ENCODE measurements at regions not wholly inside any gene's neighbourhood (a gene's known extent, or its start where the extent isn't known, plus 50 kb on each side); places are given as distances from the start of the nearest gene placed in this dataset.

- TF ChIP-seq CTCF (IDR thresholded peaks at IDR 0.05; ENCODE audit: low read depth, low read length) = no peak
- in situ Hi-C loops (cut with HindIII; ENCODE audit: low sequenced_read_pairs) = no loop called here
- no peak overlapping the region for H3K4me3 ChIP-seq (ENCODE audit: low read depth, low read length)
- DNase-seq (ENCODE audit: low read depth, low spot score) = no peak
Measured at GRCh38 chr7:70870349-70870748, 261.6 kb upstream of the GALNT17 start.

DNA sequence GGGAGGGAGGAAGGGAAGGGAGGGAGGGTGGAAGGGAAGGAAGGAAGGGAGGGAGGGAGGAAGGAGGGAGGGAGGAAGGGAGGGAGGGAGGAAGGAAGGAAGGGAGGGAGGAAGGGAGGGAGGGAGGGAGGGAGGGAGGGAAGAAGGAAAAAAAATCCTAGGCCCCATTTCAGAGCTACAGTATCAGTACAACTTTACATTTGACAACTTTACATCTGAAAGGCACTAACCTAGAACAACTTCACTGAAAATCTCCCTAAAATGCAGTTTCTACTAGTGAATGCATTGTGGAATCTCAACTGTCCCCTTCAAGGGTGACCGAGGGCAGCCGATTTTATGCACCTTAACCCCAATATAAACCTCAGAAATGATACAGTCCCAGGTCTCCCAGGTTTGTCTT lies 259.8 kb upstream of the GALNT17 start:
- no peak overlapping the region for H3K4me3 ChIP-seq (ENCODE audit: low read depth, low read length)
- no peak for DNase-seq (ENCODE audit: low read depth, low spot score)
- TF ChIP-seq CTCF (IDR thresholded peaks at IDR 0.05; ENCODE audit: low read depth, low read length) = no peak
- in situ Hi-C loops (cut with HindIII; ENCODE audit: low sequenced_read_pairs) = no loop called here

DNA sequence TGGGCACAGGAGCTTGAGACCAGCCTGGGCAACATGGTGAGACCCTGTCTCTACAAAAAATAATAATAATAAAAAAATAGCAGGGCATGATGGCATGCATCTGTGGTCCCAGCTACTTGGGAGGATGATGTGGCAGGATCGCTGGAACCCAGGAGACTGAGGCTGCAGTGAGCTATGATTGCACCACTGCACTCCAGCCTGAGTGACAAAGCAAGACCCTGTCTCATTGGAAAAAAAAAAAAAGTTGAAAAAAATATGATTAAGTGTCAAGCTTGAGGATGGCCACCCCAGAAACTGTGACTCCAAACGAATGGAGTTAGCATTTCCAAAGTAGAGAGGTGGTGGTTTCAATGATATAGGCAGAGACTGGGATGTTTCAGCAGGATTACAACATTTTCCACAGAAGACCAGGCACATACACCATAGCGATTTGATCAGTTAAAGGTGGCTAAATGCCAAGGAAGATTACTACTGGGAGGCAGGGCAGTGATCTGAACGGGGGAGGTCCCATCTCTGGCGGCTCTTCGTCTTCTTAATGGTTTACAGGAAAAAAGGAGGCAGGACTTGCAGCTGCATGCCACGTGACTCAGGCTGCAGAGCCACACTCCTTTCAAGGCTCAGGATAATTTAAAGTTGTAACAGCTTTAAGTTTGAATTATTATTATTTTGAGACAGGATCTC lies 250.6 kb upstream of the GALNT17 start:
- no peak for DNase-seq (ENCODE audit: low read depth, low spot score)
- in situ Hi-C loops (cut with HindIII; ENCODE audit: low sequenced_read_pairs) = no loop called here
- TF ChIP-seq CTCF (IDR thresholded peaks at IDR 0.05; ENCODE audit: low read depth, low read length) = no peak
- no peak overlapping the region for H3K4me3 ChIP-seq (ENCODE audit: low read depth, low read length)

GRCh38 chr7:70883750-70884439 lies 248.0 kb upstream of the GALNT17 start:
- DNase-seq (ENCODE audit: low read depth, low spot score) = no peak
- no peak overlapping the region for H3K4me3 ChIP-seq (ENCODE audit: low read depth, low read length)
- TF ChIP-seq CTCF (IDR thresholded peaks at IDR 0.05; ENCODE audit: low read depth, low read length) = no peak
- in situ Hi-C loops (cut with HindIII; ENCODE audit: low sequenced_read_pairs) = no loop called here

- in situ Hi-C loops (cut with HindIII; ENCODE audit: low sequenced_read_pairs) = no loop called here
- no peak for DNase-seq (ENCODE audit: low read depth, low spot score)
- H3K4me3 ChIP-seq (ENCODE audit: low read depth, low read length) = no peak overlapping the region
- TF ChIP-seq CTCF (IDR thresholded peaks at IDR 0.05; ENCODE audit: low read depth, low read length) = no peak
Measured at GRCh38 chr7:70884440-70884764, 247.5 kb upstream of the GALNT17 start.

DNA sequence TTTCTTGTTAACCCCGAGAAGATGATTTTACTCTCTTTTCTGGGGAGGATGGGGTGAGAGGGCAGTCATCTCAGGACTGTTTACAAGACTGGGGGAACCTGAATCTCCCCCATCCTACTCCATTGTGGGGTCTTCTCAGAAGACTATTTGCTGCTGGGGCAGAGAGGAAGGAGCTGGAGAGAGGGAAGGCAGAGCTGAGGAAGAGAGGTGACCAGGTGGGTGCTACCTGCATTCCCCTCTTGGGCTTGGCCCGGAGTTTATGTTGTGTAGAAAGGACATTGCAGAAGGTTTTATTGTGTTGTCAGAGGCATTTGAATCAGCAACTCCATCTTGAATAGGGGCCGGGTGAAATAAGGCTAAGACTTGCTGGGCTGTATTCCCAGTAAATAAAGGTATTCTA lies 247.1 kb upstream of the GALNT17 start:
- H3K4me3 ChIP-seq (ENCODE audit: low read depth, low read length) = no peak overlapping the region
- in situ Hi-C loops (cut with HindIII; ENCODE audit: low sequenced_read_pairs) = no loop called here
- no peak for TF ChIP-seq CTCF (IDR thresholded peaks at IDR 0.05; ENCODE audit: low read depth, low read length)
- DNase-seq (ENCODE audit: low read depth, low spot score) = no peak

Measured in astrocyte of the spinal cord (primary cell).